Gastrocnemius medialis (tissue), 4 donors: ENCODE measurements at regions not wholly inside any gene's neighbourhood (a gene's known extent, or its start where the extent isn't known, plus 50 kb on each side); places are given as distances from the start of the nearest gene placed in this dataset.

Experiments used
- CTCF ChIP-seq, 5 experiments: fragments of 450-650 bp in 3 of 5; fragments of 200-600 bp in 2 of 5; sonication (generic) in 2 of 5; IDR thresholded peaks in 4 of 5; conservative IDR thresholded peaks in 1 of 5; 1 replicate in 4 of 5; 2 replicates in 1 of 5; pipeline ENCODE4 v1.5.1; 2016 to 2019; ENCODE audit warnings: antibody characterized with exemption in 5 of 5, mild to moderate bottlenecking in 3 of 5, moderate library complexity in 3 of 5
- POLR2A ChIP-seq, 2 donors: fragments of 450-650 bp; IDR thresholded peaks; one replicate each; pipeline ENCODE4 v1.6.1; 2017; ENCODE audit warnings: antibody characterized with exemption in 2 of 2, mild to moderate bottlenecking in 2 of 2, moderate library complexity in 2 of 2

GRCh38 chr2:12615509-12615908 lies 101.2 kb upstream of the TRIB2 start:
- TF ChIP-seq POLR2A (IDR thresholded peaks at IDR 0.05) = no peak
- TF ChIP-seq CTCF (IDR thresholded peaks at IDR 0.05 in 4 of 5, conservative IDR thresholded peaks at IDR 0.05 in 1 of 5) = no peak
